GM12891 (cell line): ENCODE measurements at regions not wholly inside any gene's neighbourhood (a gene's known extent, or its start where the extent isn't known, plus 50 kb on each side); places are given as distances from the start of the nearest gene placed in this dataset.

Experiments used
- DNase-seq: peaks from one replicate; pipeline ENCODE4 v3.0.0; 2011; ENCODE audit warnings: low spot score; ENCODE audit not compliant: insufficient read length
- FAIRE-seq: peaks from 2 replicates; lab custom pipeline; 2011; peaks lifted over from hg19 to GRCh38; lab: Jason Lieb, UNC
- PAX5 ChIP-seq: IDR thresholded peaks from 2 replicates; pipeline ENCODE4 v1.6.1; 2011; ENCODE audit warnings: low read length, moderate library complexity, mild to moderate bottlenecking; ENCODE audit not compliant: insufficient read depth, severe bottlenecking
- POLR2A ChIP-seq: IDR thresholded peaks from 2 replicates; pipeline ENCODE4 v1.6.1; 2011; ENCODE audit warnings: low read depth, low read length, control low read depth
- POLR2AphosphoS5 ChIP-seq: IDR thresholded peaks from 2 replicates; pipeline ENCODE4 v1.6.1; 2011; ENCODE audit warnings: low read depth, low read length, control low read depth
- POU2F2 ChIP-seq: IDR thresholded peaks from 2 replicates; pipeline ENCODE4 v1.6.1; 2011; ENCODE audit warnings: low read depth, mild to moderate bottlenecking, control low read depth, low read length, moderate library complexity
- SPI1 ChIP-seq: IDR thresholded peaks from 2 replicates; pipeline ENCODE4 v1.6.1; 2011; ENCODE audit warnings: low read depth, low read length, control low read depth
- TAF1 ChIP-seq: IDR thresholded peaks from 2 replicates; pipeline ENCODE4 v1.6.1; 2011; ENCODE audit warnings: low read depth, low read length, control low read depth

DNA sequence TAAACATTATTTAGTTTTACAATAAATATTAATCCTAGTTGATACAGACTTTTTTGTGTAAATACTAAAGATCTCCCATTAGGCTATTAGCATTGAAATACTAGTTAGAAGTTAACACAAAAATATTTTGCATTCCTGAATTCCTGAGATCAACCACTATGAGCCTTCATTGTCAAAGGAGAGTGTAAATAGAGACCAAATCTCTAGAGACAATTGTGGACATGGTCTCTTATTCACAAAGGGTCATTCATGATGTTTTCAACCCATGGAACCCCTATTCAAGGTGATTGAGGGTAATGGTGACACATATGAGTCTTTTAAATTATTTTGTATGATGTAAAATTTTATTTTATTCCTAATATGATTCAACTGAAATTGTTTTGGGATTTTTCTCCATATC lies 1454.8 kb upstream of the LRRTM3 start:
- TF ChIP-seq POLR2A = no peak
- no peak for TF ChIP-seq TAF1
- no peak for TF ChIP-seq POLR2AphosphoS5
- no peak for TF ChIP-seq SPI1
- TF ChIP-seq POU2F2 = no peak
- no peak for TF ChIP-seq PAX5
- no peak for DNase-seq
- no peak for FAIRE-seq

GRCh38 chr10:65482848-65483247 lies 1443.0 kb upstream of the LRRTM3 start:
- FAIRE-seq (no peak), DNase-seq (no peak)
- TF ChIP-seq TAF1 (no peak), PAX5 (no peak)

DNA sequence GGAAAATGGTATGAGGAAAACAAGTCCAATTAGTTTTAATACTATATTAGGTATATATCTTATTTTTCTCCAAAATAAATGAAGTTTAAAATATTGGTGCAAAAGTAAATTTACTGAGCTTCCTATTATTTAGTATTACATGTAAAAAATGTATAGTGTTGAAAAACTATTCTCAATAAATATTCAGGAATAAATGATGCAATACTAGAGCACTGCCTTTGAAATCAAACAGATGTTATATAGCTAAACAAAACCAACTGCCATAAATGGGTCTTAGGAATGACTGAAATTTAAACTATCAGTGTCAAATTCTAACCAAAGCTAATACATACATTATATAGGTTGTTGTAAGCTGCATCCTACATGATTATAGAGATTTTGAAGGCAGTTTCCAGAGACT lies 1434.0 kb upstream of the LRRTM3 start:
- DNase-seq (no peak), FAIRE-seq (no peak)
- TF ChIP-seq PAX5 = no peak
- no peak for TF ChIP-seq POU2F2
- TF ChIP-seq POLR2A = no peak
- TF ChIP-seq POLR2AphosphoS5 = no peak
- no peak for TF ChIP-seq SPI1
- TF ChIP-seq TAF1 = no peak

DNA sequence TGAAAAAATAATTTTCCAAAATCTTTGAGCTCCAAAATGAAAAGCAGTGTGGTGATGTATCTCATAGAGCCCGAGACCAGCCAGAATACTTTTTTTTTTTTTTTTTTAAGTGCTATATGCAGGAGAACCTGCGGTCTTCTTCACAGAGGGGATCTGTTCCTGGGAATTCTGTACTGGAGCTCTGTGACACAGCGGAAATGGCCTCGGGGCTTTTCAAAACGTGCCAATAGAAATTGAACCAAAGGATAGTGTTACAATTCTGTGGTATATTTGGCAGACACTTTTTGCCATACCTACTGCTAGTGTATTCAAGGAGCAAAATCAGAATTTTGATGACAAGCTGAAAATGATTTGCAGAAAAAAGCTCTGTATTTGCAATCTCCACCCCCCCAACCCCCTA lies 1429.3 kb upstream of the LRRTM3 start:
- no peak for FAIRE-seq
- DNase-seq = no peak
- TF ChIP-seq POLR2AphosphoS5 = no peak
- no peak for TF ChIP-seq PAX5
- TF ChIP-seq TAF1 = no peak

- no peak for TF ChIP-seq PAX5
- TF ChIP-seq SPI1 = no peak
- TF ChIP-seq POLR2A = no peak
- TF ChIP-seq POU2F2 = no peak
- TF ChIP-seq POLR2AphosphoS5 = no peak
- TF ChIP-seq TAF1 = no peak
- no peak for FAIRE-seq
- no peak for DNase-seq
Observed at GRCh38 chr10:65497837-65498236, 1428.0 kb upstream of the LRRTM3 start.

GRCh38 chr10:65500716-65501115 lies 1425.1 kb upstream of the LRRTM3 start:
- FAIRE-seq = no peak
- no peak for TF ChIP-seq POLR2AphosphoS5
- no peak for TF ChIP-seq TAF1
- no peak for TF ChIP-seq PAX5
- no peak for TF ChIP-seq SPI1
- TF ChIP-seq POU2F2 = no peak
- no peak for TF ChIP-seq POLR2A
- no peak for DNase-seq

- TF ChIP-seq PAX5 (no peak), SPI1 (no peak), TAF1 (no peak), POU2F2 (no peak), POLR2A (no peak), POLR2AphosphoS5 (no peak)
- DNase-seq (no peak), FAIRE-seq (no peak)
Observed at GRCh38 chr10:65501259-65501658, 1424.6 kb upstream of the LRRTM3 start.

- DNase-seq (no peak), FAIRE-seq (no peak)
- TF ChIP-seq TAF1 (no peak), SPI1 (no peak), PAX5 (no peak), POU2F2 (no peak), POLR2AphosphoS5 (no peak)
Observed at GRCh38 chr10:65518379-65518778, 1407.5 kb upstream of the LRRTM3 start.

DNA sequence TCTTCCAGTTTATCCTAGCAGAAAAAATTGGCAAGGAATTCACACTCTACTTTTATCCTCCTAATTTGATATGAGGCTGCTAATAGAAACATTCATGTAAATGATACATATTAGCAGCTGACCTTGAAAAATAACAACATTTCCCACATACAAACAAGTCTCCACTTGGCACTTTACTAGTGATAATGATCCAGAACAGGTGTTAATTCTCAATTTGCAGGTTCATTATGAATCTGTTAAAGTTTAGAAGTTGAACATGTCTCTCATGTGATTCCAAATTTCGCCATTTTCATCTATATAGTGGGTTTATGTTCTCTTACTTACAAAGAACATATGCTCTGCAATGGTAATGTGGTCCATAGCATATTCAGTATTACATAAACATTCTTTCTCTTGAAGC lies 1396.8 kb upstream of the LRRTM3 start:
- no peak for FAIRE-seq

DNA sequence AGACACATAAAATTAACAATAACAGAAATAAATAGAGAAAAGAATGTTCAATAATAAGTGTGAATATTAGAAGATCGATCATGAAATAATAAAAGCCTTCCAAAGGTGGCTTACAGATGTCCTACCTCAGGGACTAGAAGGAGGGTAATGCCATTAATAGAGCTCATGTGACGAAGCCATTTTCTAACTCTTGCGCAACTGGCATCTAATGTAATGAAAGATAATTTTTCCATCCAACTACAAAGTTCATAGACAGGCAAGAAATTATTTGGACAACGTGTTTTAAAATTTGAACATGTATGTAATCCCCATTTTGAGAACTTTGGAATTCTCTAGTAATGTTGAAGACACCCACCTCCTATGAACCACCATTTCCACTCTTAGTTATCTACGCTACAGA lies 1394.3 kb upstream of the LRRTM3 start:
- TF ChIP-seq SPI1 (no peak), PAX5 (no peak), POLR2A (no peak), TAF1 (no peak), POU2F2 (no peak), POLR2AphosphoS5 (no peak)
- no peak for FAIRE-seq
- no peak for DNase-seq

More for the DNA sequence above, 1396.8 kb upstream of the LRRTM3 start:
- no peak for DNase-seq
- no peak for TF ChIP-seq SPI1
